Spleen (tissue), 7 donors: ENCODE measurements at regions not wholly inside any gene's neighbourhood (a gene's known extent, or its start where the extent isn't known, plus 50 kb on each side); places are given as distances from the start of the nearest gene placed in this dataset.

Experiments used
- CTCF ChIP-seq, 11 experiments: fragments of 200-600 bp in 7 of 11; fragments of 450-650 bp in 4 of 11; sonication (generic) in 4 of 11; IDR thresholded peaks in 8 of 11; conservative IDR thresholded peaks in 3 of 11; 1 replicate in 7 of 11; 2 replicates in 4 of 11; pipeline versions ENCODE4 v1.4.0 to v1.8.0; 2016 to 2021; ENCODE audit warnings: antibody characterized with exemption in 11 of 11, inconsistent platforms in 4 of 11, mild to moderate bottlenecking in 1 of 11
- POLR2A ChIP-seq, 3 donors: fragments of 450-650 bp; IDR thresholded peaks; one replicate each; pipeline ENCODE4 v1.5.1; 2017; ENCODE audit warnings: antibody characterized with exemption in 3 of 3, mild to moderate bottlenecking in 1 of 3
- POLR2AphosphoS5 ChIP-seq, 3 donors: sonication (generic); formaldehyde crosslinking; IDR thresholded peaks; one replicate each; pipeline ENCODE4 v1.5.1; 2017; ENCODE audit warnings: antibody characterized with exemption in 3 of 3
- donor health status: DM: no; HTN: no; CAD: no; lungs with moderate emphysema.
- donor health status: DM: no; HTN: no; CAD: no.
- donor health status: DM: no; HTN: no; CAD: no.

GRCh38 chr2:8225798-8226197 is 456.1 kb upstream of the ID2 start:
- TF ChIP-seq CTCF (IDR thresholded peaks at IDR 0.05 in 8 of 11, conservative IDR thresholded peaks at IDR 0.05 in 3 of 11) (no peak), POLR2A (IDR thresholded peaks at IDR 0.05) (no peak), POLR2AphosphoS5 (IDR thresholded peaks at IDR 0.05) (no peak)
